GM19467 (cell line): ENCODE measurements at regions not wholly inside any gene's neighbourhood (a gene's known extent, or its start where the extent isn't known, plus 50 kb on each side); places are given as distances from the start of the nearest gene placed in this dataset.
A peak's percentile ranks its signal among the peaks of the same experiment; 100 is the strongest.
"Not testable (repeated sequence)": the region's sequence is repeated elsewhere in the genome, so short reads cannot be mapped to it uniquely, and the experiment has no call there.

ENCODE experiments used
- ATAC-seq: cut with Tn5 transposase; IDR thresholded peaks from one replicate; pipeline ENCODE4 v1.9.1; 2021; ENCODE audit warnings: mild to moderate bottlenecking, moderate library complexity; ENCODE audit not compliant: unreplicated experiment

- ATAC-seq: no peak
Measured at GRCh38 chr1:157410457-157410856, 141.9 kb downstream of the FCRL5 start.

- no peak for ATAC-seq
Measured at GRCh38 chr1:157409927-157410326, 142.4 kb downstream of the FCRL5 start.

- ATAC-seq: no peak
Measured at GRCh38 chr1:157407917-157408525, 144.3 kb downstream of the FCRL5 start.

GRCh38 chr1:157407367-157407766 lies 144.9 kb downstream of the FCRL5 start:
- no peak for ATAC-seq

- ATAC-seq: no peak
Measured at GRCh38 chr1:157405662-157406061, 146.7 kb downstream of the FCRL5 start.

GRCh38 chr1:157404614-157405013 lies 147.7 kb downstream of the FCRL5 start:
- no peak for ATAC-seq

GRCh38 chr1:157404063-157404501 lies 148.2 kb downstream of the FCRL5 start:
- ATAC-seq: no peak

GRCh38 chr1:157403608-157404007 lies 148.7 kb downstream of the FCRL5 start:
- peak; percentile 21 for ATAC-seq

- ATAC-seq: peak; percentile 53
Measured at GRCh38 chr1:157403203-157403602, 149.1 kb downstream of the FCRL5 start.

- no peak for ATAC-seq
Measured at GRCh38 chr1:157400766-157401165, 151.5 kb downstream of the FCRL5 start.

GRCh38 chr1:157399984-157400382 lies 152.3 kb downstream of the FCRL5 start:
- ATAC-seq: peak; percentile 61

- no peak for ATAC-seq
Measured at GRCh38 chr1:157399343-157399983, 152.9 kb downstream of the FCRL5 start.

GRCh38 chr1:157390651-157391050 lies 161.7 kb downstream of the FCRL5 start:
- no peak for ATAC-seq

GRCh38 chr1:157388057-157388456 lies 164.3 kb downstream of the FCRL5 start:
- ATAC-seq: no peak

GRCh38 chr1:157384258-157384657 lies 168.1 kb downstream of the FCRL5 start:
- ATAC-seq: no peak

GRCh38 chr1:157382351-157382750 lies 170.0 kb downstream of the FCRL5 start:
- no peak for ATAC-seq

GRCh38 chr1:157380523-157380922 lies 171.8 kb downstream of the FCRL5 start:
- no peak for ATAC-seq

GRCh38 chr1:157377280-157377713 lies 175.0 kb downstream of the FCRL5 start:
- ATAC-seq: not testable (repeated sequence)

- no peak for ATAC-seq
Measured at GRCh38 chr1:157376681-157377080, 175.6 kb downstream of the FCRL5 start.

- not testable (repeated sequence) for ATAC-seq
Measured at GRCh38 chr1:157372311-157372710, 180.0 kb downstream of the FCRL5 start.

- no peak for ATAC-seq
Measured at GRCh38 chr1:157371826-157372225, 180.5 kb downstream of the FCRL5 start.

- ATAC-seq: no peak
Measured at GRCh38 chr1:157371221-157371620, 181.1 kb downstream of the FCRL5 start.

- ATAC-seq: no peak
Measured at GRCh38 chr1:157370698-157371097, 181.6 kb downstream of the FCRL5 start.
